Stimulated activated CD4-positive, alpha-beta T cell treated with anti-CD3 and anti-CD28 coated beads, Interleukin-15, amount 100 ng/mL, for 24 hours (primary cell): ENCODE measurements at regions not wholly inside any gene's neighbourhood (a gene's known extent, or its start where the extent isn't known, plus 50 kb on each side); places are given as distances from the start of the nearest gene placed in this dataset.

ENCODE experiments used
- DNase-seq: peaks from one replicate; pipeline ENCODE4 v3.0.0-alpha.2; 2020

DNA sequence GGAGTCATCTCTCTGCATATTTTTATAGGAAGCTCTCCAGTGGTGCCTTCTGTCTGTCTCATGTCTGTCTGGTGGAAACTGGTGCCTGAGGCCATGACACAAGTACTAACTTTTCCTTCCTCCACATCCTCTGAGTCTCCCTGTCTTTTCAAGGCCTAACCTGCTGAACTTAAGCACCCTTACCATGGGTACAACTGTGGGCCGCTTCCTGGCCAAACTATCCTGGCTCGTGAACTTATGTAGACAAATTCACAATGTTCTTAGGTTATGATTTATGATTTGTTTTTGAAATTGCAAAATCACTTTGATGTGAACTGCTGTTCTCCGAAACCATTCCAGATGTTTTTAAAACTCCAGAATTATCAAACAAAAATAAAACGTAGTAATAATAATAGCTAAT lies 804.5 kb upstream of the POU3F3 start:
- no peak for DNase-seq

GRCh38 chr2:104049981-104050380 lies 803.9 kb upstream of the POU3F3 start:
- DNase-seq: no peak

DNA sequence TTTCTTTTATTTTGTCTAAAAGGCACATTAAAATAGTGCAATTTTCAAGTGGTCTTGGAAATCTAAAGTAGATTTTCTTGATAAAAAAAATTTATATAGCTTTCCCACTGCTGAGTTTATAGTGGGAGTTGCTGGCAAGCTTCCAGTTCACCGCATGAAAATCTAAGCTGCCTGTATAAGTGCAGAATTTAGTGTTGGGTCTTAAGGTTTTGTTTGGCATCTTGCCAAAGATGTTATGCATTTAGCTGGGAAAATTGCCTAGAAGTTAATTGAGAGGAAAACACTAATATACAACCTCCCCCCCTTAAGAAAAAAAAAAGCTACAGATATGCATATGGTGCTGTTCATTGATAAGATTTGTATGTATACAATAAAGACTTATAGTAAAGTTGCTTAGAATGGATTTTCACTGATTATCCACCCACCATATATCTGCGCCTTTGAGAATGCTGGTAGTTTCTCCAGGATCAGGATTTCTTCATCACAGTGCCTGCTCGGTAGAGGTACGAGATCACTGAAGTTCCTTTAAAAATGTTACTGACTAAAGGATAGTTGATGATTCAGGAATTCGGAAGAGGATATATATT lies 803.2 kb upstream of the POU3F3 start:
- DNase-seq: no peak

DNA sequence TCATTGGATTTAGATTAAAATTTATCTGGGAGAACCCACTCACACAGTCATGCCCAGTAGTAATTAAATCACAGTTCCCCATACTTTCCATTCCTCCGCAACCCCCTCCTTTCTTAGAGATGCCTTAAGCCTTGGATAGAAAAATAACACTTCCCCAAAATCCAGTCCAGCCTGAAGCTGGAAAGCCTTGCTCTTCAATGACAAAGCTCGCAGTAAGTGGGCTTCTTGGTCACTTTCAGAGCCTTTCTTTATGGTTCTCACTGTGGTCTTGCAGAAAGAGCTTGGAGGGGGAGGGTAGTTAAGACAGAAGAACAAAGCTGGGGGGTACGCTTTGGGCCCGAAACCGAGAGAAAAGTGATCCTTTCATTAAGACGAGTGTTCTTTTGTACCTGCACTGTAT lies 802.1 kb upstream of the POU3F3 start:
- no peak for DNase-seq

GRCh38 chr2:104052356-104052755 lies 801.6 kb upstream of the POU3F3 start:
- no peak for DNase-seq

DNA sequence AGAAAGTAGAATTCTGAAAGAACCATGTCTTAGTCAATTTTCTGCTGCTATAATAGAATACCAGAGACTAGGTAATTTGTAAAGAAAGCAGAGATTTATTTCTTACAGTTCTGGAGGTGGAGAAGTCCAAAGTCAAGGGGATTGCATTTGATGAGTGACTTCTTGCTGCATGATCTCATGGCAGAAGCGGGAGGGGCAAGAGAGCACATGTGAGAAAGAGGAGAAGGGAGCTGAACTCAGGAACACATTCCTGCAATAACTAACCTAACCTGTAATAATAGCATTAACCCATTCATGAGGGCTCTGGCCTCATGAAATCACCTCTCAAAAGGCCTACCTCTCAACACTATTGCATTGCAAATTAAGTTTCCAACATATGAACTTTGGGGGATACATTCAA lies 797.5 kb upstream of the POU3F3 start:
- no peak for DNase-seq

- no peak for DNase-seq
Observed at GRCh38 chr2:104068665-104069064, 785.2 kb upstream of the POU3F3 start.

- no peak for DNase-seq
Observed at GRCh38 chr2:104077573-104077972, 776.3 kb upstream of the POU3F3 start.

DNA sequence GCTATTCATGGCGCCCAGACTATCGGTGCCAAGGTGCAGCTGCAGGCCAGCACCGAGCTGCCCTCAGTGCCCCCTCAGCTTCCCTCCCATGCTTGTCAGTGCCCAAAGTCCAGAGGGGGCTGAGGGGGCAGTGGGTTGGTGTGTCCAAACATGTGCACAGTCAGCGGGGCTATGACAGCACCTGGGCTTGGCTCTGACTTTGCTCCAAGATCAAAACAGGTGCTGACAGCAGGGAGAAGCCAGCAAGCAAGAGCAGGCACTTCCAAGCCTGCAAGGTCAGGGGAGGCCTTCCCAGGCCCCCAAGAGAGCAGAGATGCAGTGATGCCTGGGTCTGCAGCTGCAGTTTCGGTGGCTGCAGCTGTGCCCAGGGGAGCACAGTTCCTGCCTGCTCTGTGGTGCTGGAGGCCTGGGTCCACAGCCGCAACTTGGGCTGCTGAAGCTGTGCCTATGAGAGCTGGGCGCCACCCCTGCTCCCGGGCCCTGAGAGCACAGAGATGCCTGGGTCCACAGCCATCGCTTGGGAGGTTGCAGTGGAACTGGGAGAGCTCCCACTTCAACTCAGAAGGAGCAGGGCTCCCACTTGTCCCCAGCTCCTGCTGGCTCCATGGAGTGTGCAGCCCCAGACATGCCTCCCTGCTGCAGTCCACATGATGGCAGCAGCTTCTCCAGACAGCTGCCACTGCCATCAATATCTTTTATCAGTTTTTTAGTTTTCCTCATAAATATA lies 775.3 kb upstream of the POU3F3 start:
- no peak for DNase-seq

- no peak for DNase-seq
Observed at GRCh38 chr2:104088745-104089144, 765.2 kb upstream of the POU3F3 start.

GRCh38 chr2:104090407-104090806 lies 763.5 kb upstream of the POU3F3 start:
- DNase-seq: no peak

DNA sequence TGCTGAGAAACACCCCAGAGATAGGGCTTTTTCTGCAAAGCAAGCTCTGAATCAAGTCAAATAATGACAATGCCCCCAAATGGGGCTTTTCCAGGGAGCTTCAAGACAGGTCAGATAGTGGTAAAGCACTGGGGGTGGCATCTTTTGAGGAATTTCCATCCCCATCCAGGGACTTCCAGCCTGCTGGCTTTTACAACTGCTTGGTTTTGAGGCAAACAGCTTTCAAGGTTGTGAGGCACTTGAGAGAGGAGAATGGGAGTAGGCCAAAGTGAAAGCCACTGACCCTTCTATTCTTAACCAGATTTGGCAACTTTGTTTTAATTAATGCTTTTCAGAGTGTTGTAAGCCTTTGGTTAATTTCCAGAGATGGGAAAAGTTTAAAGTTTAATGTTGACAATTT lies 762.0 kb upstream of the POU3F3 start:
- DNase-seq: no peak

DNA sequence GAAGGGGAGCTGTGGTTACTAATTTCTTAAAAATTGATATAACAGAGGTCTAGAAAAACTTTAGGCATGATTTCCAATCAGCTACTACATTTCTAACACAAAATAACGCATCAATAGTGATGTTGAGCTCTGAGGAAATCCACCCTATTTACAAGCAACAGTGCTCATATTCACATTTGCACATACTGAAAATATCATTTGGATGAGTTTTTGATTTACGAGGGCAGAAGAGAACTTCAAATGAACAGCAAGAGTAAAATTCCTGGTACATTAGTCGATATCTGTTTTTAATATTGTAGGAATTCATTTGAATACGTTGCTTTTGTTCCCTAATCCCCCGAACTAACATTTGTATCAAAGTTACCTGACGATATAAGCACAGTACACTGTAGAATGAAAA lies 761.0 kb upstream of the POU3F3 start:
- DNase-seq: no peak

DNA sequence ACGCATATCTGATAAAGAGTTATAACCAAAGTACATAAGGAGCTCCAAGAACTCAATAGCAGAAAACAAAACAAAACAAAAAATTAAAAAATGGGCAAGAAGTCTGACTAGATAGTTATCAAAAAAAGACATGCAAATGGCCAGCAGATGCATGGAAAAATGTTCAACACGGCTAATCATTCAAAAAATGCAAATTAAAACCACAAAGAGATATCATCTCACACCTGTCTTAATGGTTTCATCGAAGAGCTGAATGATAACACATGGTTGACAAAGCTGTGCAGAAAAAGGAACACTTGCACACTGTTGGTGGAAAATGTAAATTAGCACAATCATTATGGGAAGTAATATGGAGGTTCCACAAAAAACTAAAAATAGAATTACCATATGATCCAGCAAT lies 751.3 kb upstream of the POU3F3 start:
- DNase-seq: no peak

DNA sequence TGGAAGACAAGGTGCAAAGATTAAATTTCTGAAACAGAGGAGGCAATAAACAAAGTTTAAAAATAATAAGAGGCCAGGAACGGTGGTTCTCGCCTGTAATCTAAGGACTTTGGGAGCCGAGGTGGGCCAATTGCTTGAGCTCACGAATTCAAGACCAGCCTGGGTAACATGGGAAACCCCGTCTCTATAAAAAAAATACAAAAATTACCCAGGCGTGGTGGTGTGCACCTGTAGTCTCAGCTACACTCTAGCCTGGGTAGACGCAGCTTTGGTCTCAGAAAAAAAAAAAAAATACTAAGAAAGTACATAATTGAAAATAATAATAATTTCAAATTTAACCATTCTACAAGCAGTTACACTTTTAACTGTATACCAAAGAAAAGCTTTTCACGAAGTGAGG lies 744.6 kb upstream of the POU3F3 start:
- no peak for DNase-seq

GRCh38 chr2:104118889-104119288 lies 735.0 kb upstream of the POU3F3 start:
- DNase-seq: no peak

GRCh38 chr2:104120171-104120570 lies 733.7 kb upstream of the POU3F3 start:
- DNase-seq: no peak

GRCh38 chr2:104125096-104125495 lies 728.8 kb upstream of the POU3F3 start:
- DNase-seq: no peak

GRCh38 chr2:104127049-104127770 lies 726.7 kb upstream of the POU3F3 start:
- DNase-seq: no peak

GRCh38 chr2:104140361-104140760 lies 713.6 kb upstream of the POU3F3 start:
- no peak for DNase-seq

DNA sequence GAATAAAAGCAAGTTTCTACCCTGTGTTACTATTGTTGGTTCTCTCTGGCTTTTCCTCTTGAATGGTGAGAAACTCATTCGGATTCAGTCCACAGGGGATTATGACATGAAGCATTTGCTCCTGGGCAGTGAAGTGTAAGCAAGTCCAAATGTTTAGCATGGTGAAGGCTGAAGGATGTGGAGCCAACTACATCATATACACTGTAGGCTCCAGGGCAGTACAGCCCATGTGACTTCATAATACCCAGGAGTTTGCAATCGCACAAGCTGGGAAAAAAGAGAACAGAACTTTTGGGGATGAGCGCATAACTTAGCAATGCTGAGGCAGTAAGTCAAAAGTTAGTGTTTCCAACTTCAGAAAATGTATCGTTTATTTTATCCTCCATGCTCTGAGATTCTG lies 695.7 kb upstream of the POU3F3 start:
- no peak for DNase-seq

DNA sequence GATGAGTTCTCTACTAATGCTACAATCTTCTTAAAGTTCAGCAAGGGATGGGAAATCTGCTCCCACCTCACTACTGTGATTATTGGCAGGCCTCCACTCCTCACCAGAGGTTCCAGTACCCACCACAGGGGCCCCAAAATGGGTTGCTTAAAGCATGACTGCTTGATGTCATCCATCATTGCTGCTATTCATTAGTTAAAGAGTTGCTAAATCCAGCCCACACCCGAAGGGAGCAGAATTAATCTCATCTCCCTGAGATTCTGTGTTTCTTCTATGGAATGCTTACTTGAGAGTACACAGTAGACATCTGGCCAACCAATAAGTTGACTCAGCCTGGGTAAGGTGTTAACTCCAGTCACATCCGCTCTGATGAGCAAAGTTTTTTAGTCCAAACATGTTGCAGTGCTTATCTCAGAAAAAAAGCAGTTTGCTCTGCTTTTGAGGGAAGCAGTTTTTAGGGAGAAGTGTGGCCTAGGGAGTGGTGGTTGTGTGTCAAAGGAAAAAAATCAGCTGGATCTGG lies 690.2 kb upstream of the POU3F3 start:
- DNase-seq: no peak

DNA sequence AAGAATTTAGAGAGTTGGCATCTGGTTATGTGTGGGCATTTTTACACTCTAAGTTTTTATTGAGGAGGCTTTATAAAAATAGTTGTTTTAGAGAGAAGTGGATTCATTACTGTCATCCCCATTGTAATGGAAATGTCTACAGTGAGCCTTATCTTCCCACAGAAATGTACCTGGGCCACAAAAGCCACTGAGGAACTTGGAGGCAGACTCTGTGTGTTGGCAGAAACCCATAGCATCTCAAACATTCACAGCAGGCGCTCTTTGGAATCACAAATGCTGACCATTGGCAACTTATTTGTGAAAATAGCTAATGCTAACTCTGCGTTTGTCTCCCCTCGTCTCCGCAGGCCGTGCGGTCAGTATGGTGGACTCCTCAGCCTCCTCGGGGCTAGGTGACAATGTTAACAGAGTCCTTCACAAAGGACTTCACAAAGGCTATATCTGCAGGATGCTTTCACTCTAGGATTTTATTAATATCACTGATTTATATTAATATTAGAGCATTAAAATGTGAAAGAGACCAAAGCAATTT lies 689.1 kb upstream of the POU3F3 start:
- DNase-seq: no peak

DNA sequence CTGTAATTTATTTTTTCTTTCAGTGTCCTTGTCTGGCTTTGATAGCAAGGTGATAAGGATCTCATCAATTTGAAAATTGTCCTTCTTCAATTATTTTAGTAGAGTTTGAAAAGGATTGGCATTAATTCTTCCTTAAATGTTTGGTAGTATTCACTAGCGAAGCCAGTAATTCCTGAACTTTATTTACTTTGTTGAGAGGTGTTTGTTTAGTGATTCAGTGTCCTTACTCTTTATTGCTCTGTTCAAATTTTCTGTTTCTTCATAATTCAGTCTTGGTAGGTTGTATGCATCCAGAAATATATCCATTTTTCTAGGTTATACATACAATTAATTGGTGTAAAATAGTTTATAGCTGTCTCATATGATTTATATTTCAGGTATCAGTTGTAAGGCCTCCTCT lies 676.7 kb upstream of the POU3F3 start:
- no peak for DNase-seq
